ENCODE measurements at regions not wholly inside any gene's neighbourhood (a gene's known extent, or its start where the extent isn't known, plus 50 kb on each side); places are given as distances from the start of the nearest gene placed in this dataset.

GRCh38 chr11:92284558-92284957 is 59.9 kb downstream of the FAT3 start:
- no peak for TF ChIP-seq CTCF (IDR thresholded peaks at IDR 0.05; ENCODE audit: low read depth, low read length, missing input control)
- no peak for TF ChIP-seq RAD21 (IDR thresholded peaks at IDR 0.05)
- TF ChIP-seq SP1 (IDR thresholded peaks at IDR 0.05) = no peak
- no peak for TF ChIP-seq MAX (IDR thresholded peaks at IDR 0.05)
- TF ChIP-seq JUND (IDR thresholded peaks at IDR 0.05) = no peak
- no peak for TF ChIP-seq TAF1 (conservative IDR thresholded peaks at IDR 0.05)
- TF ChIP-seq YY1 (IDR thresholded peaks at IDR 0.05) = no peak

All from liver (tissue), 3 donors.